ENCODE measurements at regions not wholly inside any gene's neighbourhood (a gene's known extent, or its start where the extent isn't known, plus 50 kb on each side); places are given as distances from the start of the nearest gene placed in this dataset.

GRCh38 chr2:186189816-186190215 lies 296.2 kb upstream of the ZC3H15 start:
- Histone ChIP-seq H3K4me2 (ENCODE audit: insufficient read depth, low read length) (no peak overlapping the region), H3K36me3 (ENCODE audit: control insufficient read depth, insufficient read depth, low read length) (no peaks in the 10 kb centered on the region), H3K9me1 (ENCODE audit: control insufficient read depth, insufficient read depth, low read length) (no peaks in the 10 kb centered on the region), H3K4me3 (no peak overlapping the region), H3K27ac (ENCODE audit: extremely low read depth, low read depth, low read length) (no peak overlapping the region), H4K20me1 (replicated peaks; ENCODE audit: control insufficient read depth, insufficient read depth, low read length) (no peaks in the 10 kb centered on the region), H3K9ac (ENCODE audit: insufficient read depth in 1 of 2, low read depth in 2 of 2, low read length in 2 of 2) (no peak overlapping the region), H3K79me2 (ENCODE audit: control insufficient read depth, insufficient read depth, low read length) (no peaks in the 10 kb centered on the region), H3K27me3 (ENCODE audit: control insufficient read depth in 2 of 2, insufficient read depth in 2 of 2, low read length in 2 of 2) (no peaks in the 10 kb centered on the region), H3K4me1 (replicated peaks in 1 of 2; ENCODE audit: control insufficient read depth in 2 of 2, insufficient read depth in 2 of 2, low read length in 2 of 2) (no peaks in the 10 kb centered on the region), H2AFZ (ENCODE audit: low read depth, low read length) (no peak overlapping the region), H3K9me3 (replicated peaks; ENCODE audit: control insufficient read depth, insufficient read depth, low read depth, low read length) (0 out of 2 replicates have a peak, but pooled peaks cover 2% of the 10 kb centered on the region)
- in situ Hi-C loops (cut with MboI) (no loop called here), intact Hi-C loops (cut with micrococcal nuclease) (no loop called here)
- POLR2A ChIA-PET: no interaction called here
- FAIRE-seq (no peak), ATAC-seq (no peak), DNase-seq (ENCODE audit: extremely low read depth in 1 of 4, low spot score in 3 of 4) (no peak)
- no peak for TF ChIP-seq THRB (CRISPR knock-in tag; conservative IDR thresholded peaks at IDR 0.05)
- no peak for TF ChIP-seq ZNF224 (CRISPR knock-in tag; IDR thresholded peaks at IDR 0.05)
- no peak for TF ChIP-seq ELK3 (CRISPR knock-in tag; IDR thresholded peaks at IDR 0.05)
- CTCF ChIA-PET (ENCODE audit: low intra/inter-chr PET ratio): no interaction called here
- no TSS peak for BruUV-seq (replicated peaks)

- POLR2A ChIA-PET: interaction anchor here (0.6 kb wide), 1 partner anchor 671 kb away, joined by 3 read pairs; no protein-coding TSS in a partner anchor
- no peak for FAIRE-seq
Measured at GRCh38 chr2:186195696-186196095, 290.4 kb upstream of the ZC3H15 start.

More at GRCh38 chr2:186195696-186196095, 290.4 kb upstream of the ZC3H15 start:
- no peaks in the 10 kb centered on the region for H4K20me1 ChIP-seq (replicated peaks; ENCODE audit: control insufficient read depth, insufficient read depth, low read length)
- H3K4me3 ChIP-seq: no peak overlapping the region
- no peak overlapping the region for H2AFZ ChIP-seq (ENCODE audit: low read depth, low read length)
- TF ChIP-seq ZBTB1 (CRISPR knock-in tag; IDR thresholded peaks at IDR 0.05; ENCODE audit: borderline replicate concordance, low read depth) (no peak), C11orf30 (IDR thresholded peaks at IDR 0.05; ENCODE audit: low read depth) (no peak), XRCC3 (IDR thresholded peaks at IDR 0.05) (no peak), ZNF512 (tag; IDR thresholded peaks at IDR 0.05) (no peak), NR3C1 (CRISPR knock-in tag; IDR thresholded peaks at IDR 0.05) (no peak), IRF2 (CRISPR knock-in tag; IDR thresholded peaks at IDR 0.05) (no peak), TBP (optimal IDR thresholded peaks at IDR 0.05; ENCODE audit: low read depth, low read length) (no peak), NUFIP1 (IDR thresholded peaks at IDR 0.05; ENCODE audit: partially characterized antibody) (no peak), HNRNPLL (IDR thresholded peaks at IDR 0.05; ENCODE audit: low read depth, low read length, poor library complexity, severe bottlenecking) (no peak), THRAP3 (IDR thresholded peaks at IDR 0.05; ENCODE audit: borderline replicate concordance) (no peak)
- in situ Hi-C loops (cut with MboI): no loop called here
- H3K27ac ChIP-seq (ENCODE audit: extremely low read depth, low read depth, low read length): no peak overlapping the region
- no peaks in the 10 kb centered on the region for H3K9me3 ChIP-seq (replicated peaks; ENCODE audit: control insufficient read depth, insufficient read depth, low read depth, low read length)
- no peak overlapping the region for H3K4me2 ChIP-seq (ENCODE audit: insufficient read depth, low read length)
- CTCF ChIA-PET (ENCODE audit: low intra/inter-chr PET ratio): no interaction called here
- no peak for ATAC-seq
- H3K9ac ChIP-seq (ENCODE audit: insufficient read depth in 1 of 2, low read depth in 2 of 2, low read length in 2 of 2): no peak overlapping the region
- H3K36me3 ChIP-seq (ENCODE audit: control insufficient read depth, insufficient read depth, low read length): no peaks in the 10 kb centered on the region
- H3K79me2 ChIP-seq (ENCODE audit: control insufficient read depth, insufficient read depth, low read length): no peaks in the 10 kb centered on the region
- no TSS peak for BruUV-seq (replicated peaks)
- WGBS (ENCODE audit: insufficient coverage, low coverage, missing lambda C conversion rate): 2% methylated on average over 3 of the region's 3 CpGs
- H3K4me1 ChIP-seq (replicated peaks in 1 of 2; ENCODE audit: control insufficient read depth in 2 of 2, insufficient read depth in 2 of 2, low read length in 2 of 2): no peaks in the 10 kb centered on the region
- H3K27me3 ChIP-seq (ENCODE audit: control insufficient read depth in 2 of 2, insufficient read depth in 2 of 2, low read length in 2 of 2): no peaks in the 10 kb centered on the region
- no peaks in the 10 kb centered on the region for H3K9me1 ChIP-seq (ENCODE audit: control insufficient read depth, insufficient read depth, low read length)
- no peak for DNase-seq (ENCODE audit: extremely low read depth in 1 of 4, low spot score in 3 of 4)
- intact Hi-C loops (cut with micrococcal nuclease): no loop called here
